GM12875 (cell line): ENCODE measurements at regions not wholly inside any gene's neighbourhood (a gene's known extent, or its start where the extent isn't known, plus 50 kb on each side); places are given as distances from the start of the nearest gene placed in this dataset.
"Not testable (repeated sequence)": the region's sequence is repeated elsewhere in the genome, so short reads cannot be mapped to it uniquely, and the experiment has no call there.

Experiments used
- H3K4me3 ChIP-seq: one replicate; pipeline ENCODE4 v1.5.1; 2011; ENCODE audit warnings: low read depth, low read length, control low read depth
- CTCF ChIP-seq: IDR thresholded peaks from 2 replicates; pipeline ENCODE4 v1.5.1; 2011; ENCODE audit warnings: low read depth, mild to moderate bottlenecking, control low read depth, inconsistent platforms, low read length, moderate library complexity, borderline replicate concordance; ENCODE audit not compliant: insufficient read depth

- TF ChIP-seq CTCF = no peak
- no peak overlapping the region for H3K4me3 ChIP-seq
These were observed 107.1 kb downstream of the MRPL14 start for GRCh38 chr6:44020148-44020547.

- not testable (repeated sequence) for H3K4me3 ChIP-seq
These were observed 109.9 kb downstream of the MRPL14 start for GRCh38 chr6:44017307-44017706.

- H3K4me3 ChIP-seq = no peak overlapping the region
- no peak for TF ChIP-seq CTCF
These were observed 111.0 kb downstream of the MRPL14 start for GRCh38 chr6:44016131-44016870.

- H3K4me3 ChIP-seq = no peak overlapping the region
- no peak for TF ChIP-seq CTCF
These were observed 115.2 kb downstream of the MRPL14 start for GRCh38 chr6:44012078-44012493.

GRCh38 chr6:44011350-44011920 lies 115.8 kb downstream of the MRPL14 start:
- H3K4me3 ChIP-seq = no peak overlapping the region
- no peak for TF ChIP-seq CTCF

GRCh38 chr6:44010411-44011349 lies 116.6 kb downstream of the MRPL14 start:
- TF ChIP-seq CTCF = no peak

More at GRCh38 chr6:44010411-44011349, 116.6 kb downstream of the MRPL14 start:
- H3K4me3 ChIP-seq = no peak overlapping the region
